ENCODE measurements at regions not wholly inside any gene's neighbourhood (a gene's known extent, or its start where the extent isn't known, plus 50 kb on each side); places are given as distances from the start of the nearest gene placed in this dataset.
"Not testable (repeated sequence)": the region's sequence is repeated elsewhere in the genome, so short reads cannot be mapped to it uniquely, and the experiment has no call there.

DNA sequence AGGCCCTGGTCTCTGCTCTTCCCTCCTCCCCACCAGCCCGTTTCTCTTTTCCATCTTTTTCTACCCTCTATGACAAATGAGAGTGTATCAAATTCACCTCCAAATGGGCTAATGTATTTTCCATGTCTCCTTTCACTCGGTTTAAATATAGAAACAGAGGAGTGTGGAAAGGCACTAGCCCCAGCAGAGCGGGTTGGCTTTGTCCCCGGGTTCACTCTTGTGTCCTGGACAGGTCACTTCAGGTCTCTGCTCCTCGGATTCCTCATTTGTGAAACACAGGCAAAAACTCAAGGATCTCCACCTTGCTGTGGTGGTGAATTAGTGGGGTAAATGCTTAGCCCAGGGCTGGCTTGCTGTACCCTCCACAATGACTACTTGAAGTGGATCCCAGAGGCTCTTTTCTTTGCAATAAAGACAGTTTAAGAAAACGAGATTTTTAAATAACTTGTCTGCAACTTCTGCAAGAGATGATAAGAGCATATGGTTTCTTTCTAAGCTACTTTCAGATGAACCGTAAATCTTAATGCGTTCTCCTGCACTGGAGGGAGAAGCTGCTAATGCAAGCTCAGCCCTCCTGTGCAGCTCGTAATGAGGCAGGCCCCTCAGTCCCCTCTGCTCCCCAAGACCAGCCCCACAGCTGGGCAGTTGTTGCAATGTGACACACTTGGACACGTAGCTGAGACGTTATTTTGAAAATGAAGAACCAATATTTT lies 292.9 kb downstream of the THBS2 start:
- no peak for DNase-seq

GRCh38 chr6:168959696-168960095 lies 293.9 kb downstream of the THBS2 start:
- DNase-seq, result no peak

GRCh38 chr6:168956884-168957730 lies 296.5 kb downstream of the THBS2 start:
- DNase-seq, result peak; percentile 46 to 50

DNA sequence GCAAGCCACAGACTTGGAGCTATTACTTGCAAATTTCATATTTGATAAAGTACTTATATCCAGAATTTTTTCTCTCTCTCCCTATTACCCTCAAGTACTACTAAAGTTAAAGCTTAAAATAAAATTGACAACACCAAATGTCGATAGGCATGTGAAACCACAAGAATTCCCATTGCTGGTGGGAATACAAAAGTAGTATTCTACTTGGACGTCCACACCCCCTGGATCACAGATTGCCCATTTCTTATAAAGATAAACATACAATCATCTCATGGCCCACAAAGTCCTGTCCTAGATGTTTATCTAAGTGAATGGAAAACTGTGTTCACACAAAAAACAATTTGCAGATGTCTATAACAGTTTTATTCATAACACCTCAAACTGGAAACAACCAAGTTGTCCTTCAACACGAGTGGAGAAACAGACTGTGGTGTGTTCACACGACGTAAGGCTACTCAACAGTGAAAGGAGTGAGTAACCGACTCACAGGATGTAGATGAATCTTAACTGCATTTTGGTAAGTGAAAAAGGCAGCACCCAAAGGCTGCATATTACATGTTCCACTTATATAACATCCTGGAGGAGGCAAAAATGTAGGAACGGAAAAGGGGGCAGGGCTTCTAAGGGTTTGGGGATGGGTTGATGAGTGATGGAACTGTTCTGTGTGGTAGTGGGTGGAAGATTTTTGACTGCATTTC lies 297.4 kb downstream of the THBS2 start:
- DNase-seq, result no peak

DNA sequence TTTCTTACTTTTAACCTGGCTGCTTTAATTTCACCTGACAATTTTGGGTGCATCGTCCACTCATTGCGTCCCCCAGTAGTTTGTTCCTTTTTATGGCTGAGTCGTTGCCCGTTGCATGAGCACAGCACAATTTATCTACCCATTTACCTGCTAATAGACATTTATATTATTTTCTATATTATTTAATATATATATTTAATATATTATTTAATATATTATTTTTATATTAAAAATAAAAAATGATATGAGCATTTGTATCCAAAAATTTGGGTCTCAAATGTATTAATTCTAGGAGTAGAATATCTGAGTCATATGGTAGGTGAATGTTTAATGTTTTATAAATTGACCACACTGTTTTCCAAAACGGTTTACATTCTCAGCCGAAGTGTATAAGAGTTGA lies 300.2 kb downstream of the THBS2 start:
- DNase-seq, result no peak

GRCh38 chr6:168951217-168951616 lies 302.4 kb downstream of the THBS2 start:
- no peak for DNase-seq

DNA sequence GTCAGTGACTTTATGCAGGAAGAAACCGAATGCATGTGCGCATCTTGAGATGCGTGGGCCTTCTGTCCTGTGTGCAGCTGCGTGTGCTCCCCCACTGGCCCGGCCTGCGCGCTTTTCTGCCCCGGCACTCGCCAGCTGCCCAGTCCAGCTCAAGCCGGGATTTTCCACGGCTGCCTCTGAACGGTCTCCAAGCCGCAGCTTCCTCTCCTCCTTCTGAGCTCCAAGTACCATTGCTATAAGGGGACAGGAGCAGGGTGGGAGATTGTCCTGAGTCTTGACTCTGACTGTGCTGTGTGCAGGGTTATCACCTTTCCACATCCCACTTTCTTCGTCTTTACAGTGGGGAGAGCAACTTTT lies 302.8 kb downstream of the THBS2 start:
- DNase-seq, result no peak

DNA sequence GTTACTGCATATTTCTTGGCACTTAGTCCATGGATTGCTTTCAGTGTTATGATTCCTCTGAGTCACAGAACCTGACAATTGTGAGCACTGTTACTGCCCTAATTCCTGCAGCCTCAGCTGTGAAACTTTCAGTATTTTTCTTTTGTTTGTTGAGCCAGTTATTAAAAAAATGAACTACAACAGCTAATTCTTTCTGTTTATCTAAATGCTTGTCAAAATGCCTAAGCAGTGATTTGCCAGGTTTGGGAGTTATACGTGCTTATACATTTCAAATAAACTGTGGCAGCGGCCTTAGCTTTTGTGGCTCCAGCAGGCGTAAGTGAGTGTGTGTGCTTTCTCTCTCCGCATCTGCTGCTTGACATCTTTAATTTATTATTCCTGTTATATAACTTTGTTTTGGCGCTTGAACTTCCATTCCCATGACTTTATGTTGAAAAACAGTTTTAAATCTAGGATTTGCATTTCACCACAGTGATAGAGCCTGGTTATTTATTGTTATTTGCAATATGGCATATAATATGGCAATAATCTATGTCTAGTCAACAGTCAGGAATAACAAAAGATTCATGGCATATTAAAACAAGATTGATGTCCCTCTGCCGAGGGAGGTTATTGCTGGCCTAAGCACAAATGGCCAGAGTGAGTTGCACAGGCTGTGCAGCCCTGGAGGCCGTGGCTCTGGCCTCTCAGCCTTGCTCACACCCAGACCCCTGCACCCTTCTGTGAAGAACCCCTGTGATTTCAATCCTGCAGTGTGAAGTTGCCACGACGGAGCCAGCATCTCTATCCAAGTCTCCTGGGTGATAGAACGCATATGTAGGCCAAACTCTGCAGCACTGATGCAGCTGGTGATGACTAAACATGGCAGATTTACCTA lies 303.4 kb downstream of the THBS2 start:
- DNase-seq, result no peak

- no peak for DNase-seq
Observed at GRCh38 chr6:168948990-168949531, 304.6 kb downstream of the THBS2 start.

GRCh38 chr6:168948002-168948401 lies 305.6 kb downstream of the THBS2 start:
- no peak for DNase-seq

DNA sequence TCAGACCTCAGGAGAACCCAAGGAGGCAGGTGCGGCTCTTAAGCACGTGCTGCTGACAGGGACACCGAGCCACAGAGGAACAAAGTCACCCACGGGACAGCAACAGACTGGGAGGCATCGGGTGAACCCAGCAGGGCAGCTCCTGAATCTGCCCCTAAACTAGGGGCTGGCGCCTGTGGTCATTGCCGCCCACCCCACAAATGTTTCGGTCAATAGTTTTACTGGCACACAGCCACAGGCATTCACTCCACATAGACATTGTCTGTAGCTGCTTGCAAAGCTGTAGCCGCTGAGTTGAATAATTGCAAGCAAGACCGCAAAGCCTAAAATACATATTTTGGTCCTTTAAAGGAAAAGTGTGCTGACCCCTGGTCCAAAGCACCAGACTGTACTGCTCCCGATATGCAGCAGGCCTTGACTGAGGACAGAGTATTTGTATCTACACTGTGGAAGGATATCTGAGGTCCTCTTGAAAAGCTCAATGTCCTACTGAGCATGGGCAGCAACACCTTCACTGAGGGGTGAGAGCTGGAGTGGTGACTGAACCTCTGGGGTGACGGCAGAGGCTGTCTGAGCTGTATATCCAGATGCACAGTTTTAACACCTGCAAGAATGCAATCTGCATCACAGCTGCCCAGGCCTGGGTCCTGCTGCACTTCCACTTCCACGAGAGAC lies 310.3 kb downstream of the THBS2 start:
- DNase-seq, result no peak

GRCh38 chr6:168942646-168943045 lies 311.0 kb downstream of the THBS2 start:
- no peak for DNase-seq

DNA sequence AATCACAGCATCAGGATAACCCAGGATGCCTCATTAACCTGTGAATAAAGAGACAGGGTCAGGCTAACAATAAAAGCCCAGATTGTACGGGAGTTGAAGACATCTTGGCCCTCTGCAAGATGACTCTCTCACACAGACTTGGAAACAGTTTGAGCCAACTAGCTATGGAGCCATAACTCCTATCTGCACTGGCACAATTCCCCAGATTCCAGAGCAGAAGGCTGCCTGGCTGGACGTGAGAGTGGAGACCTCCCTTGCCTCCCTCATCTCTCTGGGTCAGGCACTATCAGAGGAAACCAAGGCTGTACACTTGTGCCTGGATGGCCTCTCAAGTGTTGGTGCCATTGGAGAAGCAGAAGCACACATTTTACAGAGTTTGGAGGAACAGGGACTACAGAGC lies 312.6 kb downstream of the THBS2 start:
- no peak for DNase-seq

DNA sequence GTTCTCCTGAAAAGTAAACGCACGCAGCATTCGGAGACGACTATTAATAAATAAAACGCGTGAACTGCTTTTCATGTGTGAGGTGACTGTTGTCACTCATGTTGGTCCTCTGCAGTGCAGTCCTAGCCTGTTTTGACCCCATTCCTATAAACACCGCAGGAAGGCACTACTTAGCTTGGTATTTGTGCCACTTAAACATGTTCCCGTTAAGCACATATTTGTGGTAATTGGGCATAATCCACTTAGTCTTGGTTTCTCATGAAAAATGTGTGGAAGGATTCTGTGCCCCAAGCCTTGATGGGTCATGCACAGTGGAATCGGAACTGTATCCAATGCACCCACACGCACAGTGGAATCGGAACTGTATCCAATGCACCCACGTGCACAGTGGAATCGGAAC lies 313.9 kb downstream of the THBS2 start:
- no peak for DNase-seq

DNA sequence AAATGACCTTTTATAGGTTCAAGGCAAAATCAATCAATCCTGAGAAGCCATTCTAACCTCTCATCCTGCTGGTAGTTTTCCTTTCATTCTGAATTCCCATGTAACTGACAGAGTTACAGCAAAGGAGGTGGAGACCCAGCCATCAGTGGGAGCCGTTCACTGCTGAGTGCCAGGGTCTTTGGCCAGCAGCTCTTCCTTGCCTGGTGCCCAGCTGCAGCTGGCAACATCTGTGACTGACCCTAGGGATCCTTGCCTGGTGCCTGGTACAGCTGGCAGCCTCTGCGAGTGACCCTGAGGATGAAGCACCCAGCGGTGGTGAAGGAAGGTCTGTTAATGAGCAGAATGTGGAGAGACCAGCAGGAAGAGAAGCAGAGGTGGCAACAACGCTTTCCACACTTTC lies 314.6 kb downstream of the THBS2 start:
- DNase-seq, result no peak

DNA sequence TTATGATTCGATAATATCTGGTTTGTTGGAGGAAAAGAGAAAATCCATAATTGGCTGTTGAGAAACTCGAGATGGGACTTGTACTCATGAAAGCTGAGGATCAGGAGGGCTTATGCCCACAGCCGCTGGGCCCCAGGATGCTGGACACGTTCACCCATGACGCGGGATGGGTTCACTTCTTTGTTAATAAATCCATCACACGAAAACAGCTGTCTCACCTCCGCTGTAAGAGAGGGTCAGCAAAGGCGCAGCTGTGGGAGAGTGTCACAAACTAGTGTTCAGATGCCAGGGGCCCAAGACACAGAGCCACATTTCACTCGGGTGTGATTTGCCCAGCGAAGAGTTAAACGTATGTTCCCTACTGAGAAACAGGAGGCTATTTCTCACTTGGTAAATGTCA lies 315.1 kb downstream of the THBS2 start:
- no peak for DNase-seq

DNA sequence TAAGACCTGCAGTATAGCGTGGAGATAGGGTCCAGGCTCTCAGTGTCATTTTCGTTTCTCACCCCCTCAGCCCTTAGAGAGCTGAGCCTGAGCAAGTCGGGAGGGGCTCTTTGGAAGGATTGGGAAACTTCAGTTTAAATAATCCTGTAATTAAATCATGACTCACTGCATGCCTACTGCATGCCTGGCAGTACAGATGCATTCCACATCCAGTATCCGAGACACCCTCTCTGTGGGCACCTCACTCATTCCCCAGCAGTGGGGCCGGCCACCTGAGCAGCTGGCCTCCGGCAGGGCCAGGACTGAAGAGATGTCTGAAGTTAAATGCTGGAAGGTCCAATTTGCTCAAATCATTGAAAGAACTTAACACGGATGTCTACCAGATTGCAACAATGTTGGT lies 316.6 kb downstream of the THBS2 start:
- DNase-seq, result no peak

GRCh38 chr6:168935628-168936010 lies 318.0 kb downstream of the THBS2 start:
- DNase-seq, result no peak

GRCh38 chr6:168934660-168935627 lies 318.7 kb downstream of the THBS2 start:
- no peak for DNase-seq

GRCh38 chr6:168932171-168932570 lies 321.5 kb downstream of the THBS2 start:
- DNase-seq, result not testable (repeated sequence)

DNA sequence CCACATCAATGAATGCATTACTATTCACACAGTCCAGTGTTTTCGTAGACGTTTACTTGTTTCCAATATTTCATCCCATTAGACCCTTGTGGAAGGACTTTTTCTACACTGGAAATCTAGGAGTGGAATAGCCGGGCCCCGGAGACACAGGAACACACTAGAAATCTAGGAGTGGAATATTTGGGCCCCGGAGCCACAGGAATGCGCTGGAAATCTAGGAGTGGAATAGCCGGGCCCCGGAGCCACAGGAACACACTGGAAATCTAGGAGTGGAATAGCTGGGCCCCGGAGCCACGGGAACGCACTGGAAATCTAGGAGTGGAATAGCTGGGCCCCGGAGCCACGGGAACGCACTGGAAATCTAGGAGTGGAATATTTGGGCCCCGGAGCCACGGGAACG lies 322.6 kb downstream of the THBS2 start:
- DNase-seq, result not testable (repeated sequence)

Data from activated CD4-positive, alpha-beta T cell treated with anti-CD3 and anti-CD28 coated beads, Interleukin-2, amount 50 U/mL, for 48 hours (primary cell).